Astrocyte (in vitro differentiated cells and primary cell): ENCODE measurements at regions not wholly inside any gene's neighbourhood (a gene's known extent, or its start where the extent isn't known, plus 50 kb on each side); places are given as distances from the start of the nearest gene placed in this dataset.

Source experiments
- CTCF ChIP-seq: IDR thresholded peaks from 2 replicates; pipeline ENCODE4 v1.5.1; 2011; ENCODE audit warnings: low read depth, mild to moderate bottlenecking, inconsistent platforms, low read length, moderate library complexity; ENCODE audit not compliant: insufficient read depth
- EZH2 ChIP-seq: IDR thresholded peaks from 2 replicates; pipeline ENCODE4 v1.6.1; 2012; ENCODE audit warnings: mild to moderate bottlenecking, low read length, inconsistent platforms; ENCODE audit not compliant: insufficient read depth

- TF ChIP-seq CTCF: no peak
- TF ChIP-seq EZH2: no peak
Observed at GRCh38 chr11:26095340-26095739, 236.6 kb upstream of the ANO3 start.
